ENCODE measurements at regions not wholly inside any gene's neighbourhood (a gene's known extent, or its start where the extent isn't known, plus 50 kb on each side); places are given as distances from the start of the nearest gene placed in this dataset.

- TF ChIP-seq FOXA1 (IDR thresholded peaks at IDR 0.05) (no peak), TARDBP (IDR thresholded peaks at IDR 0.05) (no peak), ZNF384 (IDR thresholded peaks at IDR 0.05) (no peak), L3MBTL2 (conservative IDR thresholded peaks at IDR 0.05) (no peak), SP1 (IDR thresholded peaks at IDR 0.05) (no peak), ELF4 (IDR thresholded peaks at IDR 0.05) (no peak), SUZ12 (IDR thresholded peaks at IDR 0.05) (no peak), FOXM1 (IDR thresholded peaks at IDR 0.05; ENCODE audit: borderline replicate concordance) (no peak), FOXK2 (IDR thresholded peaks at IDR 0.05) (no peak), BHLHE40 (IDR thresholded peaks at IDR 0.05; ENCODE audit: borderline replicate concordance) (no peak)
- TF ChIP-seq, protein P1, sequence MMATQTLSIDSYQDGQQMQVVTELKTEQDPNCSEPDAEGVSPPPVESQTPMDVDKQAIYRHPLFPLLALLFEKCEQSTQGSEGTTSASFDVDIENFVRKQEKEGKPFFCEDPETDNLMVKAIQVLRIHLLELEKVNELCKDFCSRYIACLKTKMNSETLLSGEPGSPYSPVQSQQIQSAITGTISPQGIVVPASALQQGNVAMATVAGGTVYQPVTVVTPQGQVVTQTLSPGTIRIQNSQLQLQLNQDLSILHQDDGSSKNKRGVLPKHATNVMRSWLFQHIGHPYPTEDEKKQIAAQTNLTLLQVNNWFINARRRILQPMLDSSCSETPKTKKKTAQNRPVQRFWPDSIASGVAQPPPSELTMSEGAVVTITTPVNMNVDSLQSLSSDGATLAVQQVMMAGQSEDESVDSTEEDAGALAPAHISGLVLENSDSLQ (IDR thresholded peaks at IDR 0.05) = no peak
Observed at GRCh38 chr6:146898069-146898887, 299.5 kb downstream of the ADGB start.

Data from HEK293T (cell line).